HG02759 (cell line): ENCODE measurements at regions not wholly inside any gene's neighbourhood (a gene's known extent, or its start where the extent isn't known, plus 50 kb on each side); places are given as distances from the start of the nearest gene placed in this dataset.

Experiments
- ATAC-seq: cut with Tn5 transposase; IDR thresholded peaks from one replicate; pipeline ENCODE4 v1.9.1; 2021; ENCODE audit warnings: mild to moderate bottlenecking, moderate library complexity; ENCODE audit not compliant: unreplicated experiment

DNA sequence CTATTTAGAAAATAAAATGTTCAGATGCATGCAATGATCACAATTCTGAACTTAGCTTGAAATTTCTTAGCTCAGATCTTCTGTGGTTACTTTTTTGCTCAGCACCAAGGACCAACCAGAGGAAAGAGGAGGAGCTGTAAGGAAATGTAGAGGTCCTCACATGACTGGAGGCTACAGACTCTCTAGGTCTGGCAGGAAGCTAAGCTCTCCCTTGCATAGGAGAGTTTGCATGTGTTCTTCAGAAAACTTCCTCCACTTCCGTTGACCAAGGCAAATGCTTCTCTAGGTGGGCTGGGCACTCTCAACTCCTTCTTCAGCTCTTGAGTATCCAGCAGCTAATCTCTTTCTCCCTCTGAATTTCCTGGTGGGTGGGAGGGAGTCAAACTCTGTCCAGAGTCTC, 119.6 kb downstream of the BTC start:
- no peak for ATAC-seq

DNA sequence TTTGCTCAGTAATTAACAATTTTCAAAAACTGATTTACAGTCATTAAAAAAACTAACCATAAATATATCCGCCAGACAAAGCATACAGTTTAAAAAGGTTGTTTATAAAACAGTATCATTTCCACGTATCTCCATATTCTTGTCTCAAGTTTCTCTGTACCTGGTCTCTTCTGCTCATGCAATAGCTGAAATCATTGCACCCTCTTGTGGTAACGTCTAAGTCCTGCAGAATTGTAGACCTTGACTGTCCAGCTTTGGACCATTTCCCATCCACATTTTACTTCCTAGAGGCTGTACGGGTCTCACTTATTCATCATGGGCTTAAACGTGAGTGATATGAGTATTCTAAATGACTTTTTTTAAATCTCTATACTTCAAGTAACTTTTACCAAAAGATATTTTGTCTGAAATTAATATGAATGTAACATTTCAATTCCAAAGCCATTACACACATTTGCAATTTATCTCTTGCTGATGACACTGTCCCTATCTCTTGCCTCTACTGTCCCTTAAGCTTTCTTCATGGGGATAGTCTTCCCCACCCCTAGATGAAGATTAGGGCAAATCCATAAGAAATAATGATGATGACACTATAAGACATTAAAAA, 118.5 kb downstream of the BTC start:
- peak; percentile 71 for ATAC-seq

- no peak for ATAC-seq
Measured at GRCh38 chr4:74682567-74683359, 111.6 kb downstream of the BTC start.

DNA sequence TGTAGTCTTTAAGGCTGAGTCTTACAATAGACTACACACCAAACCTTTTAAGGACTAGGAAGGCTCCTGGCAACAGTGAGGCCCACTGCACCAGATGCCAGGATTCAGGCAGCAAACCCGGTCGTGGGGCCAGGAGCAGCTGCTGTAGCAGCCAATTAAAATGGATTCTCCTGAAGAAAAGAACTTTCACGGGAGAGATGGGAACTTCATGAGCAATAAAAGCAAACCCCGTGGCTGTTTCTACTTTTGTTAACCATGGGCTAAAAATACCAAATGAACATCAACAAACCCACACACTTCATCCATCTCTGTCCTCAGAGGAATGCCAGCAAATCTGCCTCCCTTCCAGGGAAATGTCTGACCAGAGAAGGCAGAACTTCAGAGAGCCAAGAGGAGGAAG, 101.4 kb downstream of the BTC start:
- ATAC-seq: no peak
